Neural cell (in vitro differentiated cells): ENCODE measurements at regions not wholly inside any gene's neighbourhood (a gene's known extent, or its start where the extent isn't known, plus 50 kb on each side); places are given as distances from the start of the nearest gene placed in this dataset.

Experiments used
- H2AFZ ChIP-seq: fragments of 200-600, 300-800 bp; sonication (generic), shearing (Covaris generic); 2 replicates; pipeline ENCODE4 v1.6.0; 2014; ENCODE audit warnings: low read depth, mild to moderate bottlenecking, antibody characterized with exemption, low read length, moderate library complexity
- H3F3A ChIP-seq: fragments of 200-600 bp; shearing (Covaris generic); 2 replicates; pipeline ENCODE4 v1.6.1; 2016; ENCODE audit warnings: mild to moderate bottlenecking, moderate library complexity, mixed read lengths, antibody characterized with exemption, low read length; ENCODE audit not compliant: insufficient read depth, poor library complexity, severe bottlenecking
- H3K27ac ChIP-seq: fragments of 200-600, 300-800 bp; sonication (generic), shearing (Covaris generic); 2 replicates; pipeline ENCODE4 v1.5.1; 2014; ENCODE audit warnings: mild to moderate bottlenecking, low read length, moderate library complexity
- H3K27me3 ChIP-seq: fragments of 300-800, 200-600 bp; sonication (generic), shearing (Covaris generic); 2 replicates; pipeline ENCODE4 v1.6.0; 2014; ENCODE audit warnings: mild to moderate bottlenecking, low read depth, low read length, moderate library complexity; ENCODE audit not compliant: insufficient read depth
- H3K36me3 ChIP-seq: fragments of 300-800, 200-600 bp; sonication (generic), shearing (Covaris generic); 2 replicates; pipeline ENCODE4 v1.5.1; 2014; ENCODE audit warnings: mild to moderate bottlenecking, antibody characterized with exemption, low read length, moderate library complexity; ENCODE audit not compliant: insufficient read depth
- H3K4me2 ChIP-seq: fragments of 300-800, 200-600 bp; sonication (generic), shearing (Covaris generic); 2 replicates; pipeline ENCODE4 v1.6.0; 2014; ENCODE audit warnings: mild to moderate bottlenecking, low read length
- H3K4me3 ChIP-seq: fragments of 300-800, 200-600 bp; sonication (generic), shearing (Covaris generic); 2 replicates; pipeline ENCODE4 v1.5.1; 2014; ENCODE audit warnings: mild to moderate bottlenecking, low read length, moderate library complexity
- H3K79me2 ChIP-seq: fragments of 200-600 bp; shearing (Covaris generic); replicated peaks from 2 replicates; pipeline ENCODE4 v1.6.0; 2014; ENCODE audit warnings: mild to moderate bottlenecking, low read length, moderate library complexity; ENCODE audit not compliant: insufficient read depth
- H3K9ac ChIP-seq: fragments of 300-800, 200-600 bp; sonication (generic), shearing (Covaris generic); 2 replicates; pipeline ENCODE4 v1.6.1; 2016; ENCODE audit warnings: mild to moderate bottlenecking, low read length, mixed read lengths
- H3K9me2 ChIP-seq: fragments of 200-600 bp; shearing (Covaris generic); 2 replicates; pipeline ENCODE4 v1.6.1; 2016; ENCODE audit warnings: mild to moderate bottlenecking, low read length, mixed read lengths; ENCODE audit not compliant: insufficient read depth
- H3K9me3 ChIP-seq: fragments of 200-600, 300-800 bp; sonication (generic), shearing (Covaris generic); 2 replicates; pipeline ENCODE4 v1.6.1; 2016; ENCODE audit warnings: mild to moderate bottlenecking, mixed run types, low read length, moderate library complexity, mixed read lengths
- H4K20me1 ChIP-seq: fragments of 200-600 bp; shearing (Covaris generic); 2 replicates; pipeline ENCODE4 v1.6.1; 2016; ENCODE audit warnings: mild to moderate bottlenecking, mixed run types; ENCODE audit not compliant: insufficient read depth
- EP300 ChIP-seq: fragments of 450-650 bp; conservative IDR thresholded peaks from 2 replicates; pipeline ENCODE4 v1.6.1; 2014; ENCODE audit warnings: antibody characterized with exemption, mild to moderate bottlenecking, moderate library complexity; ENCODE audit not compliant: poor library complexity, severe bottlenecking
- EZH2 ChIP-seq: fragments of 200-600, 300-800 bp; shearing (Covaris generic), sonication (generic); IDR thresholded peaks from 2 replicates; pipeline ENCODE4 v1.6.1; 2014; ENCODE audit warnings: antibody characterized with exemption, low read length, borderline replicate concordance, mild to moderate bottlenecking; ENCODE audit not compliant: insufficient read depth, poor library complexity, severe bottlenecking
- MXI1 ChIP-seq: fragments of 450-650 bp; conservative IDR thresholded peaks from 2 replicates; pipeline ENCODE4 v1.6.1; 2014; ENCODE audit warnings: antibody characterized with exemption, mild to moderate bottlenecking; ENCODE audit not compliant: poor library complexity, severe bottlenecking
- POLR2AphosphoS5 ChIP-seq: IDR thresholded peaks from 2 replicates; pipeline ENCODE4 v1.6.1; 2012
- RAD21 ChIP-seq: fragments of 450-650 bp; conservative IDR thresholded peaks from 2 replicates; pipeline ENCODE4 v1.6.1; 2014; ENCODE audit warnings: antibody characterized with exemption, mild to moderate bottlenecking, moderate library complexity
- SMC3 ChIP-seq: fragments of 450-650 bp; conservative IDR thresholded peaks from 2 replicates; pipeline ENCODE4 v1.6.1; 2014; ENCODE audit warnings: antibody characterized with exemption, mild to moderate bottlenecking, moderate library complexity; ENCODE audit not compliant: poor library complexity
- TAF1 ChIP-seq: IDR thresholded peaks from 2 replicates; pipeline ENCODE4 v1.6.1; 2012; ENCODE audit warnings: low read depth
- TF ChIP-seq, protein P1 (sequence below): IDR thresholded peaks from 2 replicates; pipeline ENCODE4 v1.6.1; 2012; ENCODE audit warnings: borderline replicate concordance
- TF ChIP-seq, protein P2 (sequence below): fragments of 450-650 bp; IDR thresholded peaks from 2 replicates; pipeline ENCODE4 v1.5.1; 2014; ENCODE audit warnings: antibody characterized with exemption, mild to moderate bottlenecking, moderate library complexity; ENCODE audit not compliant: poor library complexity, severe bottlenecking

DNA sequence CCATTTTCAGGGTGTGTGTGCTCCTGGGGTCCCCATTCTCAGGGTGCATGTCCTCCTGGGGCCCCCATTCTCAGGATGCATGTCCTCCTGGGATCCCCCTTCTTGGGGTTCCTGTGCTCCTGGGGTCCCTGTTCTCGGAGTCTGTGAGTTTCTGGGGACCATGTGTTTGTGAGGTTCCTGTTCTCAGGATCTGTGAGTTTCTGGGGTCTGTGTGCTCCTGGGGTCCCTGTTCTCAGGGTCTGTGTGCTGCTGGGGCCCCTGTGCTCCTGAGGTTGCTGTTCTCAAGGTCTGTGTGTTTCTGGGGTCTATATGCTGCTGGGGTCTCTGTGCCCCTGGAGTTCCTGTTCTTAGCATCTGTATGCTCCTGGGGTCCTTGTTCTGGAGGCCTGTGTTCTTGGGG is 425.5 kb downstream of the GLRX3 start:
- Histone ChIP-seq H3K27me3 (no peaks in the 10 kb centered on the region), H3K36me3 (no peaks in the 10 kb centered on the region), H3K4me2 (no peak overlapping the region), H3K9ac (no peak overlapping the region), H3K27ac (no peak overlapping the region), H3K9me2 (no peaks in the 10 kb centered on the region), H2AFZ (no peak overlapping the region), H3K4me3 (no peak overlapping the region), H3F3A (no peaks in the 10 kb centered on the region), H4K20me1 (no peaks in the 10 kb centered on the region), H3K9me3 (no peaks in the 10 kb centered on the region), H3K79me2 (no peaks in the 10 kb centered on the region)
- TF ChIP-seq MXI1, result no peak
- TF ChIP-seq POLR2AphosphoS5, result no peak
- TF ChIP-seq, protein P1, sequence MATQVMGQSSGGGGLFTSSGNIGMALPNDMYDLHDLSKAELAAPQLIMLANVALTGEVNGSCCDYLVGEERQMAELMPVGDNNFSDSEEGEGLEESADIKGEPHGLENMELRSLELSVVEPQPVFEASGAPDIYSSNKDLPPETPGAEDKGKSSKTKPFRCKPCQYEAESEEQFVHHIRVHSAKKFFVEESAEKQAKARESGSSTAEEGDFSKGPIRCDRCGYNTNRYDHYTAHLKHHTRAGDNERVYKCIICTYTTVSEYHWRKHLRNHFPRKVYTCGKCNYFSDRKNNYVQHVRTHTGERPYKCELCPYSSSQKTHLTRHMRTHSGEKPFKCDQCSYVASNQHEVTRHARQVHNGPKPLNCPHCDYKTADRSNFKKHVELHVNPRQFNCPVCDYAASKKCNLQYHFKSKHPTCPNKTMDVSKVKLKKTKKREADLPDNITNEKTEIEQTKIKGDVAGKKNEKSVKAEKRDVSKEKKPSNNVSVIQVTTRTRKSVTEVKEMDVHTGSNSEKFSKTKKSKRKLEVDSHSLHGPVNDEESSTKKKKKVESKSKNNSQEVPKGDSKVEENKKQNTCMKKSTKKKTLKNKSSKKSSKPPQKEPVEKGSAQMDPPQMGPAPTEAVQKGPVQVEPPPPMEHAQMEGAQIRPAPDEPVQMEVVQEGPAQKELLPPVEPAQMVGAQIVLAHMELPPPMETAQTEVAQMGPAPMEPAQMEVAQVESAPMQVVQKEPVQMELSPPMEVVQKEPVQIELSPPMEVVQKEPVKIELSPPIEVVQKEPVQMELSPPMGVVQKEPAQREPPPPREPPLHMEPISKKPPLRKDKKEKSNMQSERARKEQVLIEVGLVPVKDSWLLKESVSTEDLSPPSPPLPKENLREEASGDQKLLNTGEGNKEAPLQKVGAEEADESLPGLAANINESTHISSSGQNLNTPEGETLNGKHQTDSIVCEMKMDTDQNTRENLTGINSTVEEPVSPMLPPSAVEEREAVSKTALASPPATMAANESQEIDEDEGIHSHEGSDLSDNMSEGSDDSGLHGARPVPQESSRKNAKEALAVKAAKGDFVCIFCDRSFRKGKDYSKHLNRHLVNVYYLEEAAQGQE, result no peak
- no peak for TF ChIP-seq EZH2
- TF ChIP-seq RAD21, result no peak
- no peak for TF ChIP-seq EP300
- TF ChIP-seq, protein P2, sequence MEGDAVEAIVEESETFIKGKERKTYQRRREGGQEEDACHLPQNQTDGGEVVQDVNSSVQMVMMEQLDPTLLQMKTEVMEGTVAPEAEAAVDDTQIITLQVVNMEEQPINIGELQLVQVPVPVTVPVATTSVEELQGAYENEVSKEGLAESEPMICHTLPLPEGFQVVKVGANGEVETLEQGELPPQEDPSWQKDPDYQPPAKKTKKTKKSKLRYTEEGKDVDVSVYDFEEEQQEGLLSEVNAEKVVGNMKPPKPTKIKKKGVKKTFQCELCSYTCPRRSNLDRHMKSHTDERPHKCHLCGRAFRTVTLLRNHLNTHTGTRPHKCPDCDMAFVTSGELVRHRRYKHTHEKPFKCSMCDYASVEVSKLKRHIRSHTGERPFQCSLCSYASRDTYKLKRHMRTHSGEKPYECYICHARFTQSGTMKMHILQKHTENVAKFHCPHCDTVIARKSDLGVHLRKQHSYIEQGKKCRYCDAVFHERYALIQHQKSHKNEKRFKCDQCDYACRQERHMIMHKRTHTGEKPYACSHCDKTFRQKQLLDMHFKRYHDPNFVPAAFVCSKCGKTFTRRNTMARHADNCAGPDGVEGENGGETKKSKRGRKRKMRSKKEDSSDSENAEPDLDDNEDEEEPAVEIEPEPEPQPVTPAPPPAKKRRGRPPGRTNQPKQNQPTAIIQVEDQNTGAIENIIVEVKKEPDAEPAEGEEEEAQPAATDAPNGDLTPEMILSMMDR, result no peak
- no peak for TF ChIP-seq SMC3
- TF ChIP-seq TAF1, result no peak

DNA sequence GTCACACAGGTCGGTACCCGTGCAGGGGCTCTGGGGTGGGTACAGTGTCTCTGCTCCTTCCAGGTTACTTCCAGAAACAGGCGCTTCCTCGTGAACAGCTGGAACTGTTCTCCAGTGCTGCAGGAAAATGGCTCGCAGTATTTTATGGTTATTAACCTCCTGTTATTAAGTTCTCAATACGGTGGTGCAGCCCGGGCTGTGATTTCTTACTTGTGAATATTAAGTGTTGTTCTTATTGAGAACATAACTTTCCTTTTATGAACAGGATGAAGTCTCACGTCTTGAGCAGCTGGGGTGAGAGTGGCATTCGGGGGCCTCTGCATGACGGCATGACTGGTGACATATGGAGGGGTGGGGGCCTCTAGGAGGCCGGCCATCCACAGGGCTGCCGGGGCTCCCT is 430.8 kb downstream of the GLRX3 start:
- no peaks in the 10 kb centered on the region for H3K27me3 ChIP-seq
- H3K9ac ChIP-seq, result no peak overlapping the region
- H2AFZ ChIP-seq, result no peak overlapping the region
- H3K4me2 ChIP-seq, result no peak overlapping the region
- no peaks in the 10 kb centered on the region for H4K20me1 ChIP-seq
- H3K27ac ChIP-seq, result no peak overlapping the region
- no peak overlapping the region for H3K4me3 ChIP-seq
- H3K36me3 ChIP-seq, result no peaks in the 10 kb centered on the region
- no peaks in the 10 kb centered on the region for H3K79me2 ChIP-seq
- no peaks in the 10 kb centered on the region for H3F3A ChIP-seq
- no peaks in the 10 kb centered on the region for H3K9me3 ChIP-seq
- TF ChIP-seq EP300, result no peak
- no peak for TF ChIP-seq MXI1
- TF ChIP-seq, protein P1, result no peak
- TF ChIP-seq SMC3, result no peak
- no peak for TF ChIP-seq EZH2
- TF ChIP-seq, protein P2, result no peak
- no peak for TF ChIP-seq TAF1
- TF ChIP-seq POLR2AphosphoS5, result no peak
- H3K9me2 ChIP-seq, result no peaks in the 10 kb centered on the region
